ENCODE measurements at regions not wholly inside any gene's neighbourhood (a gene's known extent, or its start where the extent isn't known, plus 50 kb on each side); places are given as distances from the start of the nearest gene placed in this dataset.

GRCh38 chr2:41500895-41501294, 546.9 kb upstream of the PKDCC start:
- DNase-seq: no peak

DNA sequence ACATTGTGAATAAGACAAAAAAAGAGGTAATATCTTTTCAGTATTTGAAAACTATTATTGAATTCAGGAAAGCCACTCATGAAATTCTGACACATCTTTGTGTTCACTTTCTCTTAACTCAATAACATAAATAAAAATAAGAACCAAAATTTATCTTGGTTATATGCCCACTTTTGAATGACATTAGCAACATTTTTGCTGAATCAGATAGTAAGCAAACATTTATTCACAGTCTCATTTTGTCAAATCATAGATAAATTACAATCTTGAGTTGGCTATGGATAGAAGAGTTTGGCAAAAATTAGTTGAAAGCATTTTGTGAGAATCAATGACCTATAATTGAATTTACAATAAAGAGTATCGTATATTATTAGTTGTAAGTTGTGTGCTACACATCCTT, 545.1 kb upstream of the PKDCC start:
- DNase-seq: no peak

- DNase-seq: no peak
Measured at GRCh38 chr2:41504532-41504931, 543.3 kb upstream of the PKDCC start.

DNA sequence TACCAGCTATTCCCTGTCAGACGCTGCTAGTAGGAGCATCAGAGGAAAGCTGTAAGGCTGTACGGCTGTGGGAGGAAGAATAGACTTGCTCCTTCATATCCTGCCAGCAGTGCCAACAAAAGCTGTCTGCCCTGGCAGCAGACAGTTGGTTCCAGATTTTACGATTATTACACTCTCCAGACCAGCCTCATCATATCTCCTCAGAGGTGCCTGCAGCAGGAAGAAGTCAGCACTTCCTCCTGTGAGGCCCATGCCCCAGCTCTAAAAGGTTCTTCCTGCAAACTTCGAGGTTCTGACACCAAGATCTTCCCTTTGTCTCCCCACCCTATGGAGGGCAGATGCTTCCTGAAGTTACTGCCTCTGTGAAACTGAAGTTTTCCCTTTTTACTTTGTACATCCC, 537.7 kb upstream of the PKDCC start:
- DNase-seq: no peak

DNA sequence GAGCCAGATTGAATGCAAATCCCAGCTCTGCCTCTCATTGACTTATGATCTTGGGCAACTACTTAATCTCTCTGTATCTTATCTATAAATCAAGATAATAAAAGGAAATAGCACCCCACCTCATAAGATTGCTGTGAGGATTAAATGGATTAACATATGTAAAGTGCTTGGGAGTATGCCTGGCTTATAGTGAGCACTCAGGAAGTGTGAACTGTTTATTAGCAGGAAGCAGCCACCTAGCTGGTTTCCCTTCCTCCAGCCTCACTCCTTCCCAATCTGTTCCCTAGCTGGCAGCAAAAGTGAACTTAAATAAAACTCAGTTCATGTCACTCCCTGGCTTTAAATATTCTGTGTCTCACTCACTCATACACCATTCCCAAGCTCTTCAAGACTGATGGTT, 526.6 kb upstream of the PKDCC start:
- no peak for DNase-seq

GRCh38 chr2:41527525-41528323, 520.1 kb upstream of the PKDCC start:
- DNase-seq: no peak

GRCh38 chr2:41535575-41535974, 512.2 kb upstream of the PKDCC start:
- no peak for DNase-seq

DNA sequence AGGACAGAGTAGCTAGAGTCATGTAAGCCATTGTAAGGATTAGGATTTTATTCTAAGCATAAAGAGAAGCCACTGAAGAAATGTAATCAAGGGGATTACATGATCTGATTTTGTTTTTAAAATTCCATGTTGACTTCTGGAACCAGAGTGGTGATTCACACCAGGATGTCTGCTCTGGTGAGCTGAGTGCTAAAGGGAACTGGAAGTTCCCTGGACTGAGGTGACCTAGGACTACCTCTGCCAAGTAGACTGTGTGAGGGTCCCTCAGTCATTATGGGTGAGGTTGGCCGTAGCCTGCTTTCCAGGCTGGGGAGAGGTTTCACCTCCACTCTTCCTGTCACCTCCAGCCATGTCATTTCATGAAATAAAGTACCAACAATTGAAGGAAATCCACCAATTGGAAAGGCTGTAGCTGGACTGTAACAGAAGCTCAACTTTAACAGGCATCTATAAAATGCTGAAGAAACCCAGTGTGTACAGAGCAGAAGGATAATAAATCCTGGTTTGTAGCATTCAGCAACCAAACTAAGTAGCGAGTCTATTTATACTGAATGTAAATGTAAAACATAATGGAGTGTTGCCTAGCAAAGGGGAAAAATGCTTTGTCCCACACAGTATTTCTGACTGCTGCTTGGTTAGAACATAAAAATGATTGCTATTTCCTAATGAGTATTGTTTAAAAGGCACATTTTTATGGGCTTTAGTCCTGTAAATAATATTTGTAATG, 507.4 kb upstream of the PKDCC start:
- no peak for DNase-seq

DNA sequence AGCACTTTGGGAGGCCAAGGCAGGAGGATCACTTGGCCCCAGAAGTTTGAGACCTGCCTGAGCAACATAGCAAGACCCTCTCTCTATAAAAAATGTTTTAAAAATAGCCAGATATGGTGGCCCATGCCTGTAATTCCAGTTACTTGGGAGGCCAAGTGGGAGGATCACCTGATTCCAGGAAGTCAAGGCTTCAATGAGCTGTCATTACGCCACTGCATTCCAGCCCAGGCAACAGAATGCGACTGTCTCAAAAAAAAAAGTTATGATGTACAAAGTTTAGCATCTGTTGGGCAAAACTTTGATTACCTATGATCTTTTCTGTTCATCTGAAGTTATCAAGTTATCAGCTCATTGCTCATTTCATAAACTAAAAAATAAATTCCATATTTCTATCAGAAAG, 504.1 kb upstream of the PKDCC start:
- no peak for DNase-seq

GRCh38 chr2:41544709-41545108, 503.1 kb upstream of the PKDCC start:
- DNase-seq: no peak

- no peak for DNase-seq
Measured at GRCh38 chr2:41546031-41546430, 501.8 kb upstream of the PKDCC start.

- no peak for DNase-seq
Measured at GRCh38 chr2:41568648-41569047, 479.2 kb upstream of the PKDCC start.

GRCh38 chr2:41572154-41572553, 475.7 kb upstream of the PKDCC start:
- DNase-seq: no peak

- DNase-seq: no peak
Measured at GRCh38 chr2:41576423-41576822, 471.4 kb upstream of the PKDCC start.

DNA sequence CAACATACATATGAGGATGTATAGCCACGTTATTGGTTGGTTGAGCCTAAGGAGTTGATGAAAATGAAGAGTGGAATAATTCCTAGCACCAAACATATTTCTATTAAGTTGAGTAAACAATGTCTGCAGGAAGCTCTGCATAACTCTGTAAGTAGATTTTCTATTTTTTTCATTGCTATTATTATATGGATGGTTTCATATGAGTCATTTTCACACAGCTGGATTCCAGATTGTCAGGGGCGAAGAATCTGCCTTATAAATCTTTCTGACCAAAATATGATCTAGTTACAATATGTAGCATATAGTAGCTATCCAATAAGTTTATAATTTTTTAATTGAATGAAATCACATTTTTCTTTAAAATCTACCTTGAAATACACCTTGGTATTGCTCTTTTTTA, 468.0 kb upstream of the PKDCC start:
- no peak for DNase-seq

DNA sequence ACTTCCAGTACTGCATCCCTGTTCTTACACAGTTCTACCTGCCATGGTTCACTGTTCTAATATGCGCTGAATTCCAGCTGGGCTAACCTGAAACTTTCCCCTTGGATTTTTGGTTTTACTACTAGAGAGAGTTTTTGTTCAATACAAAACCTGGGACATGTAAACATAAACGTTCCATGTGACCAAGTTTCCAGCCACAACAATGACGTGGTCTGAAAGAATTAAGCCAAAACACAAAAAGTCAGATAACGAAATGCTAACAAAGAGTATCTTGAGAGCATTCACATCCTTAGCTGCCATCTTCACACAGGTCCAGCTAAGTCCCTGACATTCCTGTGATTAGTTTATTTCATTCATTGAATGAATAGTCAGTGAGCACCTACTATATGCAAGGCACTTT, 467.0 kb upstream of the PKDCC start:
- no peak for DNase-seq

- no peak for DNase-seq
Measured at GRCh38 chr2:41595240-41595639, 452.6 kb upstream of the PKDCC start.

GRCh38 chr2:41597680-41598079, 450.1 kb upstream of the PKDCC start:
- DNase-seq: no peak

DNA sequence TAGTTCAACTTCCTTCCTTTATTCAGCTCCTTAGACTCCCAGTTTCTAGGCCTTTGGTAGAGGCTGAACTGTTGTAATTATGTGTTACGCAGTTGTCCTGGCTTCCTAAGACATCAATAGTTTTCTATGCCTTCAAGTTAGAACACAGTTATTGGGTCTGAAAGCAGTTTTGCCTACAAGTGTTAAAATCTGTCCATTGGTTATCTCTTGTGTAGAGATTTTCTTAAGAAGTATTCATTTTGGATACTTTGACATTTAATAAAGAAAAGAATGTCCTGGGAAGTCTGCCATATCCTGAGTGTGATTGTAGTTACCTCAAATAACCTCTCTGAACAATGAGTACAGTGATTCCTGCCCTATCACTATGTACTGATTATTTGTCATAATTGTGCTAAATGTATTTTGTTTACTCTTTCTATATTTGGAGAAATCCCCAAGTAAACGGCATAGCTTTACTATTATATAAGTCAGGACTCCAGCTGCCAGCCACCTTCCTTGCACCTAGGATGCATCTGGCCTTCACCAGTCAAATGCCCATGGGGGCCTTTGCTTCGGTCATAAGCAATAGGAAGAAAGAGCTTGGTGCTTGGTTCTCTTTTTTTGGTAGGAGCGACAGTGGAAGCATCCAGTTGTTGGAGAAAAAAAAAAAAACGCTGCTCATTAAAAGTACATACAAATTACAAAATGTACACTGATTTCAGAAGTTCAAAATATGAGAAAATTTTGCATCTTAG, 449.5 kb upstream of the PKDCC start:
- DNase-seq: no peak

- no peak for DNase-seq
Measured at GRCh38 chr2:41600460-41600859, 447.4 kb upstream of the PKDCC start.

DNA sequence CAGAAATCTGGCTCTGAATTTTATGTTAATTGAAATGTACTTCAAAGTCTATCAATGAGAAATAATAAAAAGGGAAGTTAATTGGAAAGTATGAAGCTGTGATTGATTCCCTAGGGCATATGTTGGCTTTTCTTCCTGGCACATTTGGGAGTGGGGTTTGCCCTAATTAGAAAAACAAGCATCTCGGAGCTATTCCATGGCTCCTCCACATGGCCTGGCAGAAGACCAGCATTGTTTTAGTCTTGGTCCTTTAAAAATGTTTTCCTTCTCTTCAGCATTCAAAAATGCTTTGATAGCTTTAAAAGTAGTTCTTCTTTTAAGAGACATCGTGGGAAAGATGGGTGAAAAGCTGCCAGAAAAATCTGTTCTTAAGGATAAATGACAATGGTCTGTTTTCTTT, 445.5 kb upstream of the PKDCC start:
- no peak for DNase-seq

- DNase-seq: no peak
Measured at GRCh38 chr2:41605311-41605710, 442.5 kb upstream of the PKDCC start.

GRCh38 chr2:41605914-41606313, 441.9 kb upstream of the PKDCC start:
- no peak for DNase-seq
